Endodermal cell (in vitro differentiated cells): ENCODE measurements at regions not wholly inside any gene's neighbourhood (a gene's known extent, or its start where the extent isn't known, plus 50 kb on each side); places are given as distances from the start of the nearest gene placed in this dataset.

ENCODE experiments used
- DNase-seq: peaks from one replicate; pipeline ENCODE4 v3.0.0-alpha.2; 2017
- H3K27ac ChIP-seq: 2 replicates; pipeline ENCODE4 v1.5.1; 2013; ENCODE audit warnings: mild to moderate bottlenecking, low read depth, low read length, moderate library complexity
- H3K27me3 ChIP-seq: 2 replicates; pipeline ENCODE4 v1.6.1; 2013; ENCODE audit warnings: mild to moderate bottlenecking, low read length, moderate library complexity; ENCODE audit not compliant: insufficient read depth, control insufficient read depth, poor library complexity, severe bottlenecking
- H3K36me3 ChIP-seq: 2 replicates; pipeline ENCODE4 v1.7.0; 2013; ENCODE audit warnings: mild to moderate bottlenecking, low read length, moderate library complexity; ENCODE audit not compliant: control insufficient read depth, insufficient read depth
- H3K4me1 ChIP-seq: one replicate; pipeline ENCODE4 v1.7.0; 2013; ENCODE audit warnings: low read length; ENCODE audit not compliant: control insufficient read depth, insufficient read depth
- H3K4me3 ChIP-seq: 2 replicates; pipeline ENCODE4 v1.5.1; 2013; ENCODE audit warnings: mild to moderate bottlenecking, low read length, moderate library complexity
- H3K9ac ChIP-seq: 2 replicates; pipeline ENCODE4 v1.6.1; 2013; ENCODE audit warnings: mild to moderate bottlenecking, low read length, moderate library complexity; ENCODE audit not compliant: poor library complexity, severe bottlenecking; ENCODE audit errors: extremely low read depth
- H3K9me3 ChIP-seq: 2 replicates; pipeline ENCODE4 v1.6.1; 2013; ENCODE audit warnings: mild to moderate bottlenecking, low read length, moderate library complexity; ENCODE audit not compliant: control insufficient read depth
- H3K27ac Mint-ChIP-seq: 2 replicates; pipeline ENCODE4 v1.8.0; 2020; ENCODE audit warnings: mixed read lengths
- H3K27me3 Mint-ChIP-seq: 2 replicates; pipeline ENCODE4 v1.8.0; 2021; ENCODE audit warnings: mild to moderate bottlenecking, mixed read lengths; ENCODE audit not compliant: insufficient read depth
- H3K36me3 Mint-ChIP-seq: 2 replicates; pipeline ENCODE4 v1.8.0; 2020; ENCODE audit warnings: low read depth, mixed read lengths
- H3K4me1 Mint-ChIP-seq: 2 replicates; pipeline ENCODE4 v1.8.0; 2020; ENCODE audit warnings: mixed read lengths
- H3K4me3 Mint-ChIP-seq: 2 replicates; pipeline ENCODE4 v1.8.0; 2020; ENCODE audit warnings: mild to moderate bottlenecking, moderate library complexity, mixed read lengths
- H3K9me3 Mint-ChIP-seq: 2 replicates; pipeline ENCODE4 v1.8.0; 2020; ENCODE audit warnings: mild to moderate bottlenecking, mixed read lengths
- CTCF ChIP-seq: fragments of 200-600 bp; sonication (generic); conservative IDR thresholded peaks from 2 replicates; pipeline ENCODE4 v1.5.0; 2021; ENCODE audit warnings: antibody characterized with exemption, mild to moderate bottlenecking
- whole genome bisulfite sequencing, 2 experiments: methylation state at CpG; one replicate each; pipeline versions ENCODE4 v1.1.5 to v1.1.7; 2013; ENCODE audit warnings: missing lambda C conversion rate in 2 of 2, mixed read lengths in 1 of 2; ENCODE audit not compliant: insufficient coverage in 1 of 2, insufficient read length in 1 of 2; 5-methylcytosine and 5-hydroxymethylcytosine counted together

DNA sequence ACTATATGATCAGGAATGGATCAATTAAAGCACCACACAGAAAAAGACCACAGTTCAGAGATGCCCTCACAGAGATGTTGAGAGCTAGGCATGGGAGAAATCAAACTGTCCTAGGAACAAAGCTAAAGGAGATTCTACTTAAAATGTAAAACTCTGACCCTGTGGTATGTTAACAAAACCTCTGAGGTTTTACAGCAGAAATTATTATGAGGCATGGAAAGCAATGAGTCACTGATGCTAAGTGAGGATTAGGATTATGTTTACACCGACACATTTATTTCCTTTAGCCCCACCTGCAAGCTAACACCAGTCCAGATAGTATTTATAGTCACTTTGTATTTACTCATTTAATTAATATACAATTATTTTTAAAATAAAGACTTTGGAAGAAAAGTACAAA is 1242.2 kb downstream of the OTOL1 start:
- peaks cover 9% of the 10 kb centered on the region for H3K36me3 Mint-ChIP-seq
- Histone ChIP-seq H3K36me3 (no peaks in the 10 kb centered on the region), H3K4me1 (no peaks in the 10 kb centered on the region), H3K27me3 (no peaks in the 10 kb centered on the region), H3K27ac (no peak overlapping the region), H3K4me3 (no peak overlapping the region), H3K9ac (no peak overlapping the region), H3K9me3 (no peaks in the 10 kb centered on the region)
- no peak overlapping the region for H3K4me3 Mint-ChIP-seq
- no peaks in the 10 kb centered on the region for H3K9me3 Mint-ChIP-seq
- DNase-seq = no peak
- H3K27ac Mint-ChIP-seq = peak overlapping the region; percentile 8
- no peak for TF ChIP-seq CTCF
- no CpG with 5 or more reads among the region's 1 CpG for WGBS, 2 experiments
- H3K27me3 Mint-ChIP-seq = no peaks in the 10 kb centered on the region
- peaks cover 28% of the 10 kb centered on the region for H3K4me1 Mint-ChIP-seq

DNA sequence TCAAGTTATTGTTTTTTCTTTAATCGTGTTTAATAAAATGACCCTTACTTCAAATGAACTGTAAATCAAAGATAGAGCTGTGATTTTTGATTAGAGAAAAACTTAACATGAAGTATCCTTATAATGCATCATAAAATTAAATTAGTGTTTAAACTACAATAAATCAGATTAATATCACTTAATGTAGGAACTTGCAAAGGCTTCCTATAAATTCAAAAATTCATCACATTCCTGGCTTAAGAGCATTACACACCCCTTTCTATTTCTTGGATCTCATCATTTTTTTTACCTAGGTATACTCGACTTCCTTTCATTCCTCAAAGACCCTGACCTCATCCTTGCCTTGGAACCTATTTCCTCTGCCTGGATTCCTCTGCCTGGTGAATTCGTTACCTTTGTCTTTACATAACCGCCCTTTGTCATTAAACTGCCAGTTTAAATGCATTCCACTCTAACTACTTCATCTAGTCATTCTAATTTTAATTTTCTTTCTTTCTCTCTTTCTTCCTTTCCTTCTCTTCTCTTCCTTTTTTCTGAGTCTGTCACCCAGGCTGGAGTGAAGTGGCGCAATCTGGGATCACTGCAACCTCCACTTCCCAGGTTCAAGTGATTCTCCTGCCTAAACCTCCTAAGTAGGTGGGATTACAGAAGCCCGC is 1244.5 kb downstream of the OTOL1 start:
- DNase-seq = no peak
- H3K9me3 Mint-ChIP-seq = peaks cover 14% of the 10 kb centered on the region
- peaks cover 6% of the 10 kb centered on the region for H3K9me3 ChIP-seq
- peaks cover 18% of the 10 kb centered on the region for H3K36me3 Mint-ChIP-seq
- 69 to 89% methylated on average over 3 to 5 of the region's 6 CpGs for WGBS, 2 experiments
- H3K4me3 ChIP-seq = no peak overlapping the region
- H3K27ac Mint-ChIP-seq = peak overlapping the region; percentile 33
- H3K4me1 Mint-ChIP-seq = peaks cover 26% of the 10 kb centered on the region
- H3K4me3 Mint-ChIP-seq = no peak overlapping the region
- H3K4me1 ChIP-seq = no peaks in the 10 kb centered on the region
- H3K9ac ChIP-seq = no peak overlapping the region
- H3K27ac ChIP-seq = no peak overlapping the region
- no peaks in the 10 kb centered on the region for H3K27me3 Mint-ChIP-seq
- H3K27me3 ChIP-seq = no peaks in the 10 kb centered on the region
- no peaks in the 10 kb centered on the region for H3K36me3 ChIP-seq
- no peak for TF ChIP-seq CTCF

GRCh38 chr3:162742159-162742717 is 1245.6 kb downstream of the OTOL1 start:
- Histone ChIP-seq H3K4me3 (no peak overlapping the region), H3K27ac (no peak overlapping the region), H3K9me3 (peaks cover 17% of the 10 kb centered on the region), H3K4me1 (no peaks in the 10 kb centered on the region), H3K9ac (no peak overlapping the region), H3K36me3 (no peaks in the 10 kb centered on the region), H3K27me3 (no peaks in the 10 kb centered on the region)
- Mint-ChIP-seq H3K4me3 (no peak overlapping the region), H3K9me3 (peaks cover 24% of the 10 kb centered on the region), H3K27ac (peak overlapping the region; percentile 33), H3K4me1 (peaks cover 17% of the 10 kb centered on the region), H3K36me3 (peaks cover 27% of the 10 kb centered on the region), H3K27me3 (no peaks in the 10 kb centered on the region)
- no peak for DNase-seq
- TF ChIP-seq CTCF = no peak
- 90% methylated on average over 2 of the region's 4 CpGs; no CpG with 5 or more reads in 1 of the 2 experiments for WGBS, 2 experiments
